GM21515 (cell line): ENCODE measurements at regions not wholly inside any gene's neighbourhood (a gene's known extent, or its start where the extent isn't known, plus 50 kb on each side); places are given as distances from the start of the nearest gene placed in this dataset.

ENCODE experiments used
- ATAC-seq: cut with Tn5 transposase; IDR thresholded peaks from one replicate; pipeline ENCODE4 v1.9.1; 2021; ENCODE audit not compliant: unreplicated experiment

- no peak for ATAC-seq
Observed at GRCh38 chr5:175054243-175054642, 329.9 kb downstream of the MSX2 start.

- no peak for ATAC-seq
Observed at GRCh38 chr5:175052351-175052750, 328.0 kb downstream of the MSX2 start.

GRCh38 chr5:175047048-175047447, 322.7 kb downstream of the MSX2 start:
- no peak for ATAC-seq

DNA sequence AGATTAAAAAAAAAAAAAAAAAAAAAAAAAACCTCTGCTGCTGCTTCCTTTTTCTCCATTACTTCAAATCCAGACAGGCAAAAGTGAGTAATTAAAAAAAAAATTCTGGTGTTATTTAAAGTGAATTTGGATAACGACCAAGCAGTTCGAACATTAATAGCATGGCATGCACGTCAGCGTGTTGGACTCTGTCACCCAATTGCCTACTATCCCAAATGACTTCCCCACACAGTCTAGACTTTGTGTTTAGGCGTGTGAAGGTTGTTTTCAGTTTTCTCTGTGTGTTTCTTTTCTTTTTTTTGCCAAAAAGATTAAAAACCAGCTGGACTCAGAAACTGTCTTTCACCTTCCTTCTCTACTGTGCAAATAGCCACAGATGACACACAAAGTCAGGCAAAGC, 321.4 kb downstream of the MSX2 start:
- no peak for ATAC-seq

DNA sequence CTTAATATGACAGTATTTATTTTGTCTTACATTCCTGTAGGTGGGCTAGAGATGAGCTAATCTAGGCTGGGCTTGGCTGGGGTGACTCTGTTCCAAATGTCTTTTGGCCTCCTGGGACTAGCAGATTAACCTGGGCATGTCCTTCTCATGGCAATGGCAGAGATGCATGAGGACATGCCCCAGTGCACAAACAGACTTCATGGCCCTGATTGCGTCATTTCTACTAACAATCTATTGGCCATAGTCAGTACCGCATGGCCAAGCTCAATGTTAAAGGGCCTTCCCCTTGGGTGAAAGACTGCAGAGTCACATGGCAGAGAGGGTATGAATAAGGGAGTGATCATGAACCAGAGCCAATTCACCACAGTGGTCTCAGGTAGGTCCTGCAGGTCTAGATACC, 313.4 kb downstream of the MSX2 start:
- no peak for ATAC-seq

GRCh38 chr5:175035882-175036533, 311.6 kb downstream of the MSX2 start:
- ATAC-seq, result no peak

DNA sequence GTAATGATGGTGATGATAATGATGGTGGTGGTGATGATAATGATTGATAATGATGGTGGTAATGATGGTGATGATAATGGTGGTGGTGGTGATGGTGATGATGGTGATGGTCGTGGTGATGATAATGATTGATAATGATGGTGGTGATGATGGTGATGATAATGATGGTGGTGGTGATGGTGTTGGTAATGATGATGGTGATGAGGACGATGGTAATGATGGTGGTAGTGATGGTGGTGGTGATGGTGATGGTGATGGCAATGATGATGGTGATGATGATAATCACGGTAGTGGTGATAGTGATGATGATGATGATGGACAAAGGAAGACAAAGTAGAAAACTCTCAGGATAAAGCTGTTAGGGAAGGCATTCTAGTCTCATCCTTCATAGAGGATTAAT, 310.5 kb downstream of the MSX2 start:
- ATAC-seq, result no peak

DNA sequence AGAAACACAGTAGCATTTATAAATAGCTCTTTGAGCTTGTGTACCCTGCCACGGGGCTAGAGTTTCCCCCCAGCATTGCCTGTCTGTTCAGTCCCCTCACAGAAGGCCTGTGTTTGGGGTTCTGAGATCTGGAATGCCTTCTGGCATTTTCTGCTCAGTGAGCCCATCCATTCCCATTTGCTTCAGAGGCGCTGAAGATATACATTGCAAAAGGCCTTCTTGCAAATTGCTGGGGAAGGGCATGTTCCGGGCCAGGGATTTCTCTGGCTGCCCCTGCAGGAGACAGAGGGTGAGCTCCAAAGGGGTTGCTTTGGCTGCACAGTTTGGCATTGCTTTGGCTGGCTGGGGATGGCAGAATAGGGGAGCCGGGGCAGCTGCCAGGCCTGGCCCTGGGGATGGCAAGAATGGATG, 308.4 kb downstream of the MSX2 start:
- ATAC-seq, result no peak

DNA sequence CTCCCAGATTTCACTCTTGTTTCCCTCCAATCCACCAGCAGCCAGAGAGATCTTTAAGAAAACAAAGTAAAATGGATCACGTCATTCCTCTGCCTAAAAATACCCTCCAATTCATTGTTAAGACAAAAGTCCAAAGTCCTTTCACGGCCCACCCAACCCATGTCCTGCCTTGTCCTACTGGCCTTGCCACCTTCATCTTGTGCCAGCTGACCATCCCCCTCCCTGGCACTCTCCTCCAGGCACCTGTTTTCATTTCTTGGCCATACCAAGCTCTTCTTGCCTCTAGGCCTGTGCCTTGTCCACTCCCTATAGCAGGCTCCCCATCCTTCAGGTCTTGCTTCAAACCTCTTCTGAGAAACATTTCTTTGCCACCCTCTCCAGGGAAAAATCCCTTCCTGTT, 307.6 kb downstream of the MSX2 start:
- ATAC-seq, result no peak

DNA sequence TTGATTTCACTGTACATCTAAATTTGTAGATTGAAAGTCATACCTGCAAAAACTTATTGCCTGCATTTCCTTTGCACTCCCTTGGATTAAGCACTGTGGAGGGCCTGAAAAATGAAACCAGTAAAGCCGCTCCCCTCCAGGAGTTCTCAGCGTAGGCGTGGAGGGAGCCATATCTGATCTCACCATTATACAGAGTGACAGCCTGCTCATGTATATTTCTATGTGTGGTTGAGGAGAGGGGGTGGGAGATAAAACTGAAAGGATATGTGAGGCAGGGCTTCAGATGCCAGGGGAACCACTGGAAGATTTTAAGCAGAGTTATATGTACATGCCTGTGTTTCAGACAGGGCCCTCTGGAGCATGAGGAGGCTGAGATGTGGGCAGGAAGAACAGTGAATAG, 303.0 kb downstream of the MSX2 start:
- ATAC-seq, result no peak

GRCh38 chr5:175025077-175025476, 300.7 kb downstream of the MSX2 start:
- ATAC-seq, result no peak

DNA sequence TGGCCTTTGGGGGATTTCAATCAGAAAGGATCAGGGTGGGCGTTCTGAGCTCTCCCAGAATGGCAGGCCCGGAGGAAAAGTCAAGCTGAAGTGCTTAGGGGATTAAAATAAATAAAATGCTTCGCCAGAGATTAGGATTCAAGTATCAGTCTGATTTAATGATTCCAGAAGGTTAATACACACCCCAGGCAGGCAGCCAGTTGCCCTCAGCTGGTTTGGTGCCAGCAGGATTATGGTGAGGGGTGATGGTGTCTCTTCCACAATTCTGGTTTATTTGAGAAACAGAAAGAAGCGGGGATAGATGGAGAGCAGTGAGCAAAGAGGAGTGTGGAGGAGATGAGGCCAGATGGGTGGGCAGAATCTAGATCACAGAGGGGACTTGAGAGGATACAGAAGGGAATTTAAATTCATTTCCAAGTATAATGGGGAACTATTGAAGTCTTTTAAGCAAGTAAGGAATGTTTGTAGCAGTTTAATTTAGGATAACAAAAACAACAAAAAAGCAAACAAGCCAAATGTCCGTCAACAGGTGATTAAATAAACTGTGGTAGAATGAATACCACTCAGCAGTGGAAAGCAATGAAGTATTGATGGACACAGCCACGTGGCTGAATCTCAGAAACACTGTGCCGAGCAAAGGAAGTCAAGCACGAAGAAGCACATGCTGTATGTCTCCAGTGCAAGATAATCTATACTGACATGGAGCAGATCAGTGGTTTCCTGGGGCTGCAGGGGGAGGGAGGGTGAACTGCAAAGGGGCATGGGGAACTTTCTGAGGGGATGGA, 297.7 kb downstream of the MSX2 start:
- ATAC-seq, result no peak

GRCh38 chr5:175021321-175021720, 296.9 kb downstream of the MSX2 start:
- ATAC-seq, result no peak

DNA sequence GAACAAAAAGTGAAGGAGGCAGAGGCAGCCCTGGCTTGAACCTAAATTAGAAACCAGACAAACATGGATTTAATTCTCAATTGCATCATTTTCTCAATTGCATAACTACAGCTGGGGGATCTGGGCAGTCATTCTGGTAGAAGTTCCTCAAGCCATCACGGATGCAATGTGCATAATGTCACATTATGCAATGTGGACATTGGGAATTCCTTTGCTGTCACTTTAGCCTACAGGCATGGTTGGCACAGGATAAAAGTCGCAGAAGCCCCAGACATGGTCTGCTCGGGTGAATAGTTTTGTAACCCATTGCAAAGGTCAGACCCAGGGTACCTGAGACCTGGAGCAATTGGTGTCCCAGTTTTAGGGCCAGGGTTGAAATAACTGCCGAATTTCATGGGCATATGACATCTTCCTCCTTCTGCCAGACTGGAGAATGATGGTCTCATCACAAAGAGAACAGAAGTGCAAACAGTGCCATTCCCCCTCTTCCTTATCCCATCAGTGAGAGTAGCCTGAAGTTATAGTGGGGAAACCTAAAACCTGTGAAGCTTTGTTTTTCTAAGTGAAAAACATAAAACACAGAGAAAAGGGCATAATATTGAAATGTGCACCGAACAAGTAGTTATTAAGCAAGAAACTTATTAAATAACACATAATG, 290.8 kb downstream of the MSX2 start:
- no peak for ATAC-seq

- no peak for ATAC-seq
Observed at GRCh38 chr5:175013251-175013650, 288.9 kb downstream of the MSX2 start.

DNA sequence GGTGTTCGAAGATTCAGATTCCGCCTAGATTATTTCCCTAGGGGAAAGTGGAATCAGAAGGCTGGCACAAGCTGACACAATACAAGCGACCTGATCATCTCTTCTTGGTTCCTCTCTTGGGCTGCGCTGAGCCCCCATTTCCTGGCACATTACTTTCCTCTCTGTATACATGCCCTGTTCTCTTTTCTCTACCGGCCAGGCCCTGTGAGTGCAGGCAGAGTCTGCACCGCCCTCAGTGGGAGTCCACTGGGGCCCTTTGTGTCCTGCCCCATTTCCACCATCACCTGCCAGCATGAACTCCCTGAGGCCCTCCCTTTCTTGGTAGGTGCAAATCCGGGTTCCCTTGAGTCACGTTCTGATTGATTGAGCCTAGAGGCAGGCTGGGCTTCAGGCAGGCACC, 287.9 kb downstream of the MSX2 start:
- no peak for ATAC-seq

DNA sequence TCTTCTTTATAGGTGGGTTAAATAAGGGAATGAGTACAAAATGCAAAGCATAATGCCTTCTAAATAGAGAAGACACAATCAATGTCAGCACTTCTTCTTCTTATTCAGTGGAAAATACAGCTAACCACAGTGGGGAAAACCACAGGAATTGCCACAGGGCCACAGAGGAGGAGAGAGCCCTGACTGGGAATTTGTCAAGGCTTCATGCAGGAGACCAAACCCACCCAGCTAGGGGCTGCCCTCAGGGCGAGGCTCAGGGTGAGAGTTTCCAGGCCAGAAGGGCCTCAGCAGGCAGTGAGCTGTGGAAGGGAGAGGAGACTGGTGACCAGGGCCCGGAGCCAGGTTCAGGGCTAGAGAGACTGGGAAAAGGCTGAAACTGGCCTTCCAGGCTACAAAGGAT, 279.1 kb downstream of the MSX2 start:
- ATAC-seq, result no peak

DNA sequence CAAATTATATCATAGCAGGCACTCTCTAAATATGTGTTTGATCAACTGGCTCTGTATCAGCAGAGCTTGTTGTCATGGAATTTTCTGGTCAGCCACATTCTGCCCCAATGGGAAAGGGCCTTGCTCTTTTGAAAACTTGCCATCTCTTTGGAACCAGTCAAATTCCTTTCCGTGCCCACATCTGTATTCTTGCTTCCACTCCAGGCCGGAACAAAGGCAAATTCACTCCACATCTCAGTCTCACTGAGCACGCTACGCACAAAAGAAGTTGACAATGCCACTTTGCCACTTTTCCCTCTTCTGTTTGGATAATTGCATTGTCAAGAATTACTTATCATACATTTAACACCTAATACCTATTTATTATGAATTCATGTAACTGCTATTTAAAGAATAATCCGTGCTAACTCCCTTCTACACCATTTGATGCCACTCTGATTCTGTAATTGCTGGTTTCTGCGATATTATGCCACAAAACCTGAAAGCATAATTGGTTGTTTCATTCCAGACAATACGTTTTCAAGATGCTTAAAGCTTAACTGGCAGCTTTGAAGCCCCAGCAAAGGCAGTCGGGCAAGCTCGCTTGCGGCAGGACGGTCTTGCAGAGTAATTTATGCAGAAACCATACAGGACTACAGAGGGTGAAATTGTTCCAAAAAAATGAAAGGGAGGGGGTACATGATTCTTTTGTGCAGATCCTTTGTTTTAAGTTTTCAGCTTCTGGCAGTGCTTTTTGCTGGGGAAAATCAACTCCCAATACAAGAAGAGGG, 277.7 kb downstream of the MSX2 start:
- ATAC-seq, result no peak

- ATAC-seq, result no peak
Observed at GRCh38 chr5:175001311-175001710, 276.9 kb downstream of the MSX2 start.

- ATAC-seq, result no peak
Observed at GRCh38 chr5:174999581-174999980, 275.2 kb downstream of the MSX2 start.

DNA sequence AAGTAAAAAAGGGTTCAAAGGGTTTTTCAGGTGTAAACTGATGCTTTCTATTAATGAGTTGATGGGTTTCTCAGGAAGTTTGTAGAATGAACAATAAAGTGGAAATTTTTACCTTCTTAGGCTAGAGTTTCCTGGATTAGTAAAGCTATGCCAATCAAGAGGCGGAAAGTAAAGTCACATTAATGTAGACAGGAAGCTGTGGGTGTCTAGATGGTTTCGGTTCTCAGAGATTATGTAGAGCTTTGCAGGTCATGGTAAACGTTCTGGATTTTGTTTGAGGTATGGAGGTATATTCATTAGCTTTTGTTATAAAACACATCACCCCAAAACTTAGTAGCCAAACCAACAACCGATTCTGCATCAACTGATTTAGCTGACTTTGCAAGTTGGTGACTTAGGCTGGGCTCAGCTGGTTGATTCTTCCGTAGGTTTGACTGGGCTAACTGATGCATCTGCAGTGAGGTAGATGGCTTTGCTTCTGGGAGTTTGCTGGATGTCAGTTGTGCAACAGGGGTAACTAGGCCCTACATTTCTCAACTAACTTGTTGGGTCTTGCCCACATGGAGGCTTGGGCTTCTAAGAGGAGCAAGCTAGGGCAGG, 273.8 kb downstream of the MSX2 start:
- ATAC-seq, result no peak
